Osteoblast (primary cell): ENCODE measurements at regions not wholly inside any gene's neighbourhood (a gene's known extent, or its start where the extent isn't known, plus 50 kb on each side); places are given as distances from the start of the nearest gene placed in this dataset.
A peak's percentile ranks its signal among the peaks of the same experiment; 100 is the strongest.

ENCODE experiments used
- DNase-seq: peaks from one replicate; pipeline ENCODE4 v3.0.0; 2011; ENCODE audit warnings: low spot score, mixed read lengths; ENCODE audit not compliant: insufficient read length; ENCODE audit errors: missing footprints
- H2AFZ ChIP-seq: 2 replicates; pipeline ENCODE4 v1.6.0; 2011; ENCODE audit warnings: mild to moderate bottlenecking, low read length
- H3K27ac ChIP-seq: 2 replicates; pipeline ENCODE4 v1.5.1; 2011; ENCODE audit warnings: mild to moderate bottlenecking, low read depth, low read length, moderate library complexity
- H3K27me3 ChIP-seq: 2 replicates; pipeline ENCODE4 v1.6.0; 2012; ENCODE audit warnings: mild to moderate bottlenecking, control low read depth, inconsistent platforms, low read length, moderate library complexity; ENCODE audit not compliant: insufficient read depth
- H3K36me3 ChIP-seq: 2 replicates; pipeline ENCODE4 v1.5.1; 2011; ENCODE audit warnings: mild to moderate bottlenecking, low read length, control low read depth, moderate library complexity; ENCODE audit not compliant: insufficient read depth
- H3K4me1 ChIP-seq: 2 replicates; pipeline ENCODE4 v1.5.1; 2011; ENCODE audit warnings: mild to moderate bottlenecking, low read length, control low read depth, moderate library complexity; ENCODE audit not compliant: insufficient read depth
- H3K4me2 ChIP-seq: 2 replicates; pipeline ENCODE4 v1.6.0; 2011; ENCODE audit warnings: mild to moderate bottlenecking, low read length; ENCODE audit not compliant: insufficient read depth
- H3K4me3 ChIP-seq: fragments of 200-600 bp; sonication (generic); 3 replicates; pipeline ENCODE4 v1.5.1; 2012; ENCODE audit warnings: mild to moderate bottlenecking, low read length, inconsistent platforms; ENCODE audit not compliant: insufficient read depth
- H3K79me2 ChIP-seq: 2 replicates; pipeline ENCODE4 v1.6.0; 2012; ENCODE audit warnings: mild to moderate bottlenecking, low read length, control low read depth, inconsistent platforms; ENCODE audit not compliant: insufficient read depth
- H3K9me3 ChIP-seq: 2 replicates; pipeline ENCODE4 v1.5.1; 2011; ENCODE audit warnings: low read depth, low read length, control low read depth
- H4K20me1 ChIP-seq: 2 replicates; pipeline ENCODE4 v1.6.0; 2012; ENCODE audit warnings: mild to moderate bottlenecking, low read length, control low read depth; ENCODE audit not compliant: insufficient read depth
- TF ChIP-seq, protein P1 (sequence below): IDR thresholded peaks from 2 replicates; pipeline ENCODE4 v1.5.1; 2011; ENCODE audit warnings: mild to moderate bottlenecking, low read depth, low read length, moderate library complexity; ENCODE audit errors: extremely low read depth

- H3K79me2 ChIP-seq, result no peaks in the 10 kb centered on the region
- H3K4me1 ChIP-seq, result peaks cover 44% of the 10 kb centered on the region
- no peaks in the 10 kb centered on the region for H3K36me3 ChIP-seq
- DNase-seq, result no peak
- H4K20me1 ChIP-seq, result no peaks in the 10 kb centered on the region
- H2AFZ ChIP-seq, result no peak overlapping the region
- no peak overlapping the region for H3K4me2 ChIP-seq
- H3K9me3 ChIP-seq, result no peaks in the 10 kb centered on the region
- no peak overlapping the region for H3K27ac ChIP-seq
- no peaks in the 10 kb centered on the region for H3K27me3 ChIP-seq
- TF ChIP-seq, protein P1, sequence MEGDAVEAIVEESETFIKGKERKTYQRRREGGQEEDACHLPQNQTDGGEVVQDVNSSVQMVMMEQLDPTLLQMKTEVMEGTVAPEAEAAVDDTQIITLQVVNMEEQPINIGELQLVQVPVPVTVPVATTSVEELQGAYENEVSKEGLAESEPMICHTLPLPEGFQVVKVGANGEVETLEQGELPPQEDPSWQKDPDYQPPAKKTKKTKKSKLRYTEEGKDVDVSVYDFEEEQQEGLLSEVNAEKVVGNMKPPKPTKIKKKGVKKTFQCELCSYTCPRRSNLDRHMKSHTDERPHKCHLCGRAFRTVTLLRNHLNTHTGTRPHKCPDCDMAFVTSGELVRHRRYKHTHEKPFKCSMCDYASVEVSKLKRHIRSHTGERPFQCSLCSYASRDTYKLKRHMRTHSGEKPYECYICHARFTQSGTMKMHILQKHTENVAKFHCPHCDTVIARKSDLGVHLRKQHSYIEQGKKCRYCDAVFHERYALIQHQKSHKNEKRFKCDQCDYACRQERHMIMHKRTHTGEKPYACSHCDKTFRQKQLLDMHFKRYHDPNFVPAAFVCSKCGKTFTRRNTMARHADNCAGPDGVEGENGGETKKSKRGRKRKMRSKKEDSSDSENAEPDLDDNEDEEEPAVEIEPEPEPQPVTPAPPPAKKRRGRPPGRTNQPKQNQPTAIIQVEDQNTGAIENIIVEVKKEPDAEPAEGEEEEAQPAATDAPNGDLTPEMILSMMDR, result no peak
- no peak overlapping the region for H3K4me3 ChIP-seq
Observed at GRCh38 chr17:71437166-71437565, 683.7 kb upstream of the SOX9 start.

DNA sequence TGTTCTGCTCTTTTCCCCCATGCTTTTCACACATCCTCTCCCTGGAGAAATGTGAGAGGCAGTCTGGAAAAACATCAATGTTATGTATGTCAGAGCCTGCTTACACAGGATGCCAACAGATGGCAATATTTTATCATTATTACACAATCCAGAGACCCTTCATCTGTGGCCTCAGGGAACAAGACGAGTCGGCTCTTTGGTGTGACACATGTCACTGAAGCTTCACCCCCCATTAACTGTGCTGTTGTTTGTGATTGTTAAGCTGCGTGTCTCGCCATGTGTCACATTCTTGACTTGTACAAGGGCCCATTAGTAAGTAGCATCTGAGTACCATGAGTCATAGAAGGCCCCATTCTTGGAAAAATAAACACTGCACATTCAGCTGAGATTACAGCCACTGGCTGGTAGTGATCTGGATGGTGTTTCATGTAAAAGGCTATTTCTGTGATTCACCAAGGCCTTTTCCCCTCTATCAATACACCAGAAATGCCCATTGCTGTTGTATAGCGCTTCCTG lies 682.1 kb upstream of the SOX9 start:
- Histone ChIP-seq H3K9me3 (no peaks in the 10 kb centered on the region), H3K27me3 (no peaks in the 10 kb centered on the region), H3K79me2 (no peaks in the 10 kb centered on the region), H3K36me3 (no peaks in the 10 kb centered on the region), H4K20me1 (no peaks in the 10 kb centered on the region), H2AFZ (peak overlapping the region; percentile 53), H3K27ac (peak overlapping the region; percentile 67), H3K4me1 (peaks cover 44% of the 10 kb centered on the region), H3K4me3 (peak overlapping the region; percentile 8), H3K4me2 (peak overlapping the region; percentile 50)
- TF ChIP-seq, protein P1, result no peak
- peak; percentile 32 for DNase-seq

GRCh38 chr17:71440513-71440912 lies 680.3 kb upstream of the SOX9 start:
- H3K4me1 ChIP-seq, result peaks cover 44% of the 10 kb centered on the region
- TF ChIP-seq, protein P1, result no peak
- no peaks in the 10 kb centered on the region for H3K9me3 ChIP-seq
- no peaks in the 10 kb centered on the region for H3K36me3 ChIP-seq
- H3K27me3 ChIP-seq, result no peaks in the 10 kb centered on the region
- H3K4me2 ChIP-seq, result no peak overlapping the region
- H2AFZ ChIP-seq, result no peak overlapping the region
- no peak overlapping the region for H3K4me3 ChIP-seq
- peak overlapping the region; percentile 40 for H3K27ac ChIP-seq
- no peak for DNase-seq
- H3K79me2 ChIP-seq, result no peaks in the 10 kb centered on the region
- no peaks in the 10 kb centered on the region for H4K20me1 ChIP-seq

GRCh38 chr17:71441098-71441497 lies 679.7 kb upstream of the SOX9 start:
- H3K36me3 ChIP-seq, result no peaks in the 10 kb centered on the region
- no peaks in the 10 kb centered on the region for H4K20me1 ChIP-seq
- H3K4me2 ChIP-seq, result peak overlapping the region; percentile 52
- H3K27ac ChIP-seq, result peak overlapping the region; percentile 40
- no peaks in the 10 kb centered on the region for H3K9me3 ChIP-seq
- peak overlapping the region; percentile 63 for H2AFZ ChIP-seq
- H3K4me1 ChIP-seq, result peaks cover 44% of the 10 kb centered on the region
- DNase-seq, result peak; percentile 63
- no peak overlapping the region for H3K4me3 ChIP-seq
- no peaks in the 10 kb centered on the region for H3K79me2 ChIP-seq
- H3K27me3 ChIP-seq, result no peaks in the 10 kb centered on the region
- TF ChIP-seq, protein P1, result no peak
